H1 (cell line): ENCODE measurements at regions not wholly inside any gene's neighbourhood (a gene's known extent, or its start where the extent isn't known, plus 50 kb on each side); places are given as distances from the start of the nearest gene placed in this dataset.

ENCODE experiments used
- GTF2F1 ChIP-seq: IDR thresholded peaks from 2 replicates; pipeline ENCODE4 v1.6.1; 2012; ENCODE audit warnings: low read depth, low read length, improper control_type of control experiment, borderline replicate concordance
- JUND ChIP-seq: IDR thresholded peaks from 2 replicates; pipeline ENCODE4 v1.6.1; 2011; ENCODE audit warnings: mild to moderate bottlenecking, improper control_type of control experiment, low read length
- POLR2AphosphoS5 ChIP-seq: IDR thresholded peaks from 2 replicates; pipeline ENCODE4 v1.6.1; 2011; ENCODE audit warnings: low read depth, low read length
- RXRA ChIP-seq: IDR thresholded peaks from 2 replicates; pipeline ENCODE4 v1.6.1; 2011; ENCODE audit warnings: low read depth, mild to moderate bottlenecking, low read length, moderate library complexity; ENCODE audit not compliant: insufficient read depth
- TAF1 ChIP-seq: IDR thresholded peaks from 2 replicates; pipeline ENCODE4 v1.6.1; 2011; ENCODE audit warnings: mild to moderate bottlenecking, low read depth, low read length
- TBP ChIP-seq: IDR thresholded peaks from 2 replicates; pipeline ENCODE4 v1.6.1; 2011; ENCODE audit warnings: low read depth, low read length, improper control_type of control experiment
- TCF12 ChIP-seq: IDR thresholded peaks from 2 replicates; pipeline ENCODE4 v1.6.1; 2011; ENCODE audit warnings: low read depth, mild to moderate bottlenecking, low read length

- TF ChIP-seq RXRA, result no peak
- no peak for TF ChIP-seq TCF12
- no peak for TF ChIP-seq TBP
- no peak for TF ChIP-seq GTF2F1
- no peak for TF ChIP-seq TAF1
- no peak for TF ChIP-seq JUND
- TF ChIP-seq POLR2AphosphoS5, result no peak
Observed at GRCh38 chr4:17385403-17385802, 126.5 kb downstream of the QDPR start (continued).
